OCI-LY7 (cell line): ENCODE measurements at regions not wholly inside any gene's neighbourhood (a gene's known extent, or its start where the extent isn't known, plus 50 kb on each side); places are given as distances from the start of the nearest gene placed in this dataset.

Experiments used
- BruUV-seq: library from RNA; stranded (reverse); fragments of 400-500 nt; replicated peaks from 2 replicates; lab custom pipeline; 2021; lab: Mats Ljungman, UMichigan
- CTCF ChIA-PET: fragments of 300-600 bp; sonication (Branson Sonifier 250); formaldehyde crosslinking; loops from one replicate; lab custom pipeline; 2022; ENCODE audit warnings: antibody characterized with exemption; ENCODE audit not compliant: unreplicated experiment; lab: Charles Lee
- POLR2A ChIA-PET: fragments of 300-600 bp; sonication (Branson Sonifier 250); formaldehyde crosslinking; loops from one replicate; lab custom pipeline; 2022; ENCODE audit warnings: antibody characterized with exemption; lab: Charles Lee
- DNase-seq: peaks from one replicate; pipeline ENCODE4 v3.0.0-alpha.2; 2015; ENCODE audit warnings: low spot score
- H2AFZ ChIP-seq: fragments of 200-600 bp; sonication (generic), shearing (Covaris generic); 2 replicates; pipeline ENCODE4 v1.6.1; 2014; ENCODE audit warnings: mild to moderate bottlenecking, antibody characterized with exemption, low read length, moderate library complexity
- H3K27ac ChIP-seq: fragments of 200-600 bp; sonication (generic); 2 replicates; pipeline ENCODE4 v1.5.1; 2014; ENCODE audit warnings: mixed run types, low read depth, mild to moderate bottlenecking, moderate library complexity, low read length, inconsistent platforms; ENCODE audit not compliant: poor library complexity, severe bottlenecking
- H3K36me3 ChIP-seq: fragments of 200-600 bp; sonication (generic); 2 replicates; pipeline ENCODE4 v1.6.1; 2014; ENCODE audit warnings: mild to moderate bottlenecking, antibody characterized with exemption, low read length, moderate library complexity, mixed read lengths; ENCODE audit not compliant: insufficient read depth
- H3K4me1 ChIP-seq: fragments of 200-600 bp; sonication (generic); 2 replicates; pipeline ENCODE4 v1.5.1; 2014; ENCODE audit warnings: mild to moderate bottlenecking, low read length; ENCODE audit not compliant: insufficient read depth, poor library complexity, severe bottlenecking
- H3K4me2 ChIP-seq: fragments of 200-600 bp; sonication (generic); 2 replicates; pipeline ENCODE4 v1.6.1; 2014; ENCODE audit warnings: mild to moderate bottlenecking, low read length
- H3K4me3 ChIP-seq: fragments of 200-600 bp; sonication (generic); 2 replicates; pipeline ENCODE4 v1.5.1; 2014; ENCODE audit warnings: mild to moderate bottlenecking, low read depth, low read length; ENCODE audit not compliant: poor library complexity, severe bottlenecking
- H3K79me2 ChIP-seq: fragments of 200-600 bp; sonication (generic); 2 replicates; pipeline ENCODE4 v1.6.1; 2016; ENCODE audit warnings: low read depth, mild to moderate bottlenecking, low read length, moderate library complexity, mixed read lengths; ENCODE audit not compliant: insufficient read depth
- H3K9me2 ChIP-seq: fragments of 200-600 bp; sonication (generic); 2 replicates; pipeline ENCODE4 v1.6.1; 2016; ENCODE audit warnings: mild to moderate bottlenecking, low read length, mixed read lengths; ENCODE audit not compliant: insufficient read depth
- H3K9me3 ChIP-seq: fragments of 200-600 bp; sonication (generic); 2 replicates; pipeline ENCODE4 v1.6.1; 2014; ENCODE audit warnings: mild to moderate bottlenecking, mixed run types, low read length, mixed read lengths
- H4K20me1 ChIP-seq: fragments of 200-600 bp; sonication (generic); 2 replicates; pipeline ENCODE4 v1.6.1; 2014; ENCODE audit warnings: mild to moderate bottlenecking, antibody characterized with exemption, low read length, moderate library complexity, mixed read lengths; ENCODE audit not compliant: insufficient read depth
- CTCF ChIP-seq: fragments of 200-600 bp; sonication (generic); conservative IDR thresholded peaks from 2 replicates; pipeline ENCODE4 v1.5.1; 2014; ENCODE audit warnings: mild to moderate bottlenecking, antibody characterized with exemption, low read length, moderate library complexity, mixed read lengths
- EZH2phosphoT487 ChIP-seq: fragments of 200-600 bp; sonication (generic); IDR thresholded peaks from 2 replicates; pipeline ENCODE4 v1.6.1; 2018; ENCODE audit warnings: low read depth, borderline replicate concordance, mild to moderate bottlenecking, mixed run types, antibody characterized with exemption, low read length, moderate library complexity, mixed read lengths
- intact Hi-C: fragments of 100-400 bp; cut with micrococcal nuclease; formaldehyde crosslinking; loops from one replicate; pipeline ENCODE4 v1.10.0; 2022; ENCODE audit not compliant: unreplicated experiment

- H3K9me3 ChIP-seq: no peaks in the 10 kb centered on the region
- H2AFZ ChIP-seq: no peak overlapping the region
- no TSS peak for BruUV-seq
- no peak overlapping the region for H3K4me3 ChIP-seq
- H3K79me2 ChIP-seq: no peaks in the 10 kb centered on the region
- no peaks in the 10 kb centered on the region for H3K4me1 ChIP-seq
- no peak for DNase-seq
- no peaks in the 10 kb centered on the region for H4K20me1 ChIP-seq
- no peak overlapping the region for H3K27ac ChIP-seq
- POLR2A ChIA-PET: interaction anchor here (1.1 kb wide), 1 partner anchor 16 kb away, joined by 3 read pairs; no protein-coding TSS in a partner anchor
- H3K9me2 ChIP-seq: no peaks in the 10 kb centered on the region
- CTCF ChIA-PET: no interaction called here
- TF ChIP-seq EZH2phosphoT487: no peak
- no peak for TF ChIP-seq CTCF
- intact Hi-C loops: no loop called here
- no peaks in the 10 kb centered on the region for H3K36me3 ChIP-seq
- no peak overlapping the region for H3K4me2 ChIP-seq
Measured at GRCh38 chr11:130652671-130653335, 204.4 kb downstream of the ADAMTS15 start.

GRCh38 chr11:130653838-130654636 lies 205.6 kb downstream of the ADAMTS15 start:
- Histone ChIP-seq H3K9me2 (no peaks in the 10 kb centered on the region), H3K4me3 (no peak overlapping the region), H3K36me3 (no peaks in the 10 kb centered on the region), H3K4me1 (no peaks in the 10 kb centered on the region), H2AFZ (no peak overlapping the region), H3K9me3 (no peaks in the 10 kb centered on the region), H3K27ac (no peak overlapping the region), H3K79me2 (no peaks in the 10 kb centered on the region), H4K20me1 (no peaks in the 10 kb centered on the region), H3K4me2 (no peak overlapping the region)
- TF ChIP-seq EZH2phosphoT487 (no peak), CTCF (no peak)
- ChIA-PET POLR2A (interaction anchor here (1.1 kb wide), 1 partner anchor 17 kb away, joined by 3 read pairs; no protein-coding TSS in a partner anchor), CTCF (no interaction called here)
- no TSS peak for BruUV-seq
- intact Hi-C loops: no loop called here
- no peak for DNase-seq

- Histone ChIP-seq H3K79me2 (no peaks in the 10 kb centered on the region), H3K4me3 (no peak overlapping the region), H3K36me3 (no peaks in the 10 kb centered on the region), H3K27ac (no peak overlapping the region), H3K9me3 (no peaks in the 10 kb centered on the region), H2AFZ (no peak overlapping the region), H4K20me1 (no peaks in the 10 kb centered on the region), H3K4me1 (no peaks in the 10 kb centered on the region), H3K9me2 (no peaks in the 10 kb centered on the region), H3K4me2 (no peak overlapping the region)
- TF ChIP-seq CTCF (no peak), EZH2phosphoT487 (no peak)
- DNase-seq: no peak
- BruUV-seq: no TSS peak
- intact Hi-C loops: no loop called here
- ChIA-PET CTCF (no interaction called here), POLR2A (no interaction called here)
Measured at GRCh38 chr11:130655300-130655699, 206.9 kb downstream of the ADAMTS15 start.
